ENCODE measurements at regions not wholly inside any gene's neighbourhood (a gene's known extent, or its start where the extent isn't known, plus 50 kb on each side); places are given as distances from the start of the nearest gene placed in this dataset.
"Not testable (repeated sequence)": the region's sequence is repeated elsewhere in the genome, so short reads cannot be mapped to it uniquely, and the experiment has no call there.

DNA sequence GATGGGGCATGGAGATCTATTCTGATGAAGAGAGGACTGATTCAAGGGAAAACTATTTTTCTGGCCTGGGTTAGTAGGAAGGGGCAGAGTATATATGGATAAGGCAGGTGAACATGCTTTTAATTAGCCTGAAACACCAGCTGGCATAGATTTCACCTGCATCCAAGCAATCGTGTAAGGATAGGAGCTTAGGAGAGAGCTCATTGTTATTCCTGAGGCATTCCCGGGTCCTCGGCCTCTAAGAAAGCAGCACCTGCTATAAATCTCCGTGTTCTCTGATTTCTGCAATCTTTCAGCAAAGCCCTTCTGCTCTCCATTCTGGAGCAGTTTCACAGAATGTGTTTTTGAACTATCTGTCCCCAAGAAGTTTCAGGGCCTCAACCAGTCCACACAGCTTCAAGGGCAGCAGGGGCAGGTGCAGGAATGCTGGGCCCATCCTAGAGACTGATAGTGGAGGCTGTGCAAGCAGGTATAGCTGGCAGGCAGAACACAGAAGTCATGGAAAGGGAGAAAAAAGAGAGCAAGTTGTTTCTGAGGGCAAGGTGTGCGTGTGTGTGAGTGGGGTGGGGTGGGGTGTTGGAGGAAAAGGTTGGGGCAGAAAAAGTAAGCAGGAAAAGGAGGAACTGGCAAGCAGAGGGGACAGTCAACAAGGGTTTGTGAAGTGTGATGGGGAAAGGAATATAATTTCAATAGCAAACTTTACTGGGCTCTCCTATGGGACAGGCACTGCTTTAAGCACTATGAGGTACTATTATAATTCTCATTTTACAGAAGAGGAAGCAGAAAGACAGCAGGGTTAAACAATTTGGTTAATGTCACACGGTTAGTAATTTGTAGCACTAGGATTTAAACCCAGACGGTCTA, 203.7 kb upstream of the SSTR1 start:
- no peak overlapping the region for H3K4me3 ChIP-seq (ENCODE audit: low read depth in 1 of 2, low read length in 1 of 2)
- H3K36me3 ChIP-seq, result no peaks in the 10 kb centered on the region
- H3K27ac ChIP-seq, result no peak overlapping the region
- H3K4me1 ChIP-seq (ENCODE audit: control insufficient read depth in 1 of 2, insufficient read depth in 1 of 2, low read depth in 1 of 2, low read length in 1 of 2), result no peaks in the 10 kb centered on the region
- no peaks in the 10 kb centered on the region for H3K9me3 ChIP-seq
- TF ChIP-seq, protein P1, sequence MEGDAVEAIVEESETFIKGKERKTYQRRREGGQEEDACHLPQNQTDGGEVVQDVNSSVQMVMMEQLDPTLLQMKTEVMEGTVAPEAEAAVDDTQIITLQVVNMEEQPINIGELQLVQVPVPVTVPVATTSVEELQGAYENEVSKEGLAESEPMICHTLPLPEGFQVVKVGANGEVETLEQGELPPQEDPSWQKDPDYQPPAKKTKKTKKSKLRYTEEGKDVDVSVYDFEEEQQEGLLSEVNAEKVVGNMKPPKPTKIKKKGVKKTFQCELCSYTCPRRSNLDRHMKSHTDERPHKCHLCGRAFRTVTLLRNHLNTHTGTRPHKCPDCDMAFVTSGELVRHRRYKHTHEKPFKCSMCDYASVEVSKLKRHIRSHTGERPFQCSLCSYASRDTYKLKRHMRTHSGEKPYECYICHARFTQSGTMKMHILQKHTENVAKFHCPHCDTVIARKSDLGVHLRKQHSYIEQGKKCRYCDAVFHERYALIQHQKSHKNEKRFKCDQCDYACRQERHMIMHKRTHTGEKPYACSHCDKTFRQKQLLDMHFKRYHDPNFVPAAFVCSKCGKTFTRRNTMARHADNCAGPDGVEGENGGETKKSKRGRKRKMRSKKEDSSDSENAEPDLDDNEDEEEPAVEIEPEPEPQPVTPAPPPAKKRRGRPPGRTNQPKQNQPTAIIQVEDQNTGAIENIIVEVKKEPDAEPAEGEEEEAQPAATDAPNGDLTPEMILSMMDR (IDR thresholded peaks at IDR 0.05), result no peak
- H3K27me3 ChIP-seq, result no peaks in the 10 kb centered on the region

DNA sequence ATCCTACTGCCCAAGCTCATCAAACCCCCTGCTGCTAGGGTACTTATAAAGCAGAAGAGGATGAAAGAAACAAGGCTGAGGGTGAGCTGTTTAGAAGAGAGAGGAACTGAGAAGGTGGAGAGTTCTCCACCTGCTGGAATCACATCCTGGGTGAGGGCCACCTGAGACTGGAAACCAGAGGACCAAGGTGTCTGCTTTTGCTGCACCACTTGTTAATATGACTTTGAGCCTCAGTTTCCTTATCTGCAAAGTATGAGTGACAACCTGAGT, 203.2 kb upstream of the SSTR1 start:
- Histone ChIP-seq H3K36me3 (no peaks in the 10 kb centered on the region), H3K27ac (no peak overlapping the region), H3K27me3 (no peaks in the 10 kb centered on the region), H3K4me3 (ENCODE audit: low read depth in 1 of 2, low read length in 1 of 2) (no peak overlapping the region), H3K4me1 (ENCODE audit: control insufficient read depth in 1 of 2, insufficient read depth in 1 of 2, low read depth in 1 of 2, low read length in 1 of 2) (no peaks in the 10 kb centered on the region), H3K9me3 (no peaks in the 10 kb centered on the region)
- TF ChIP-seq, protein P1 (IDR thresholded peaks at IDR 0.05), result no peak

DNA sequence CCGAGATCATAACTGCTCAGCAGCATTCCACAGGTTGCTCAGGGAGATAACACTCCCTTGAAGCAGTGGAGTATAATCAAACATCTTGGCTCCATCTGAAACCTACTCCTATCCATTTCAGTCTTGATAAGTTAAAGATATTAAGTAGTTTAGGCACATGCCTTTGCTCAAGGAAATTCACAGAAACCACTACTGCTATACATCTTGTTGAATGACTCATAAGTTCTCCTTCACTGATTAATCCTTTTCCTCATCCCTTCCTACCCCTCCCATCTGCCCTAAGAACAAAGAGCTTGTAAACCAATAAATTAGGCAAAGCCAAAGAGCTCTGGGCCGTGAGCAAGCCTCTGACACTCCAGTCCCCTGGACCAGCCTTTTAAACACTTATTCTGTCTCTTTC, 196.5 kb upstream of the SSTR1 start:
- H3K36me3 ChIP-seq; H3K4me3 ChIP-seq (ENCODE audit: low read depth in 1 of 2, low read length in 1 of 2); H3K27me3 ChIP-seq; H3K9me3 ChIP-seq; H3K27ac ChIP-seq; H3K4me1 ChIP-seq (ENCODE audit: control insufficient read depth in 1 of 2, insufficient read depth in 1 of 2, low read depth in 1 of 2, low read length in 1 of 2): not testable (repeated sequence)

DNA sequence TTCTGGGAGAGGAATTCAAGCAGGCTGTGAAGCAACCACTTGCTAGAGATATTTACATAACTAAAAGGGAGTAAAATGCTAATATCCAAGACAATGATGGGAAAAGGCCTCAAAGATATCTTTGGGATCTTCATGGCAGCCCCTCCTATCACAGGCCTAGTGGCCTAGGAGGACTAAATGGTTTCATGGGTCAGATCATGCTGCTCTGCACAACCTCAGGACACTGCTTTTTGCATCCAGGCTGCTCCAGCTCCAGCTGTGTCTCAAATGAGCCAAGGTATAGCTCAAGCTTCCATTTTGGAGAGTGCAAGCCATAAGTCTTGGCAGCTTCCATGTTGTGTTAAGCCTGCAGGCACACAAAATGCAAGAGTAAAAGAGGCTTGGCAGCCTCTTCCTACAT, 195.6 kb upstream of the SSTR1 start:
- TF ChIP-seq, protein P1 (IDR thresholded peaks at IDR 0.05), result no peak
- H3K4me3 ChIP-seq (ENCODE audit: low read depth in 1 of 2, low read length in 1 of 2), result no peak overlapping the region
- H3K9me3 ChIP-seq, result no peaks in the 10 kb centered on the region

DNA sequence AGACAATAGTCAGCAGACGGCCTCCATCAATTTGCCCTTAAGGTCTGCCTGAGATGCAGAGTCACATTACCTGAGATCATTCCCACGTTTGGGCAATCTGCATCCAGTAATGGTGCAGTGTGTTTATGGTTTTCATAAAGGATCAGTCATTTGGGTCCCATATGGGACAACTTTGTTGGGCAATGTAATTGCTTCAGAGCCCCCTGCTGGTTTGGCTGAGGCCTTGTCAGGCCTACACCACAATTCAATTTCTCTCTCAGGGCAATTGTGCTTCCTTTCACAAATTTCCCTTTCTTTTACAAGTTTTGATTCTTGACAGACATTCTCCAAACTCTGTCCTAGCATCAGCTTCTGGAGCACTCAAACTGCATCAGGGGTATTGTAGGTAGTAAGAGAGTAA, 191.2 kb upstream of the SSTR1 start:
- Histone ChIP-seq H3K36me3 (no peaks in the 10 kb centered on the region), H3K9me3 (no peaks in the 10 kb centered on the region), H3K4me1 (ENCODE audit: control insufficient read depth in 1 of 2, insufficient read depth in 1 of 2, low read depth in 1 of 2, low read length in 1 of 2) (no peaks in the 10 kb centered on the region), H3K4me3 (ENCODE audit: low read depth in 1 of 2, low read length in 1 of 2) (no peak overlapping the region), H3K27me3 (no peaks in the 10 kb centered on the region), H3K27ac (no peak overlapping the region)
- TF ChIP-seq, protein P1 (IDR thresholded peaks at IDR 0.05), result no peak

More for the DNA sequence above, 195.6 kb upstream of the SSTR1 start:
- H3K4me1 ChIP-seq (ENCODE audit: control insufficient read depth in 1 of 2, insufficient read depth in 1 of 2, low read depth in 1 of 2, low read length in 1 of 2), result no peaks in the 10 kb centered on the region
- no peaks in the 10 kb centered on the region for H3K27me3 ChIP-seq
- no peaks in the 10 kb centered on the region for H3K36me3 ChIP-seq
- H3K27ac ChIP-seq, result no peak overlapping the region

DNA sequence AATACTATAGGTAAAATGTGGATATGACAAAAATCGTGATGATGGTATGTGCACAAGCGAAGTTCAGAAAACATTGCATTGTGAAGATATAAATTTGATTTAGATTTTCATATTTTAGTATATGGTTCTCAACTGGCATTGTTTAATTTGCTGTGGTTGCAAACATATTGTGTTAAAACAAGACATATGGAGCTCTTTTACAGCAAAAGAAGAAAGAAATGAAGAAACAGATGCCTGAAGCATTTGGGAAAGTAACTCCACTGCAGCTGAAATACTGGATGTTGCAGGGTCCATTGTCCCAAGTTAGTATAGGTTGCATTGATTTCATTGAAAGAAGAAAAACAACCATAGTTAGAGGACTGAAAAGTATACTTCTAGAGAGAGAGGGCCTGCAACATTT, 185.8 kb upstream of the SSTR1 start:
- Histone ChIP-seq H3K27me3 (no peaks in the 10 kb centered on the region), H3K36me3 (no peaks in the 10 kb centered on the region), H3K4me1 (ENCODE audit: control insufficient read depth in 1 of 2, insufficient read depth in 1 of 2, low read depth in 1 of 2, low read length in 1 of 2) (no peaks in the 10 kb centered on the region), H3K27ac (no peak overlapping the region), H3K9me3 (no peaks in the 10 kb centered on the region), H3K4me3 (ENCODE audit: low read depth in 1 of 2, low read length in 1 of 2) (no peak overlapping the region)
- TF ChIP-seq, protein P1 (IDR thresholded peaks at IDR 0.05), result no peak
